Body of pancreas (tissue), 4 donors: ENCODE measurements at regions not wholly inside any gene's neighbourhood (a gene's known extent, or its start where the extent isn't known, plus 50 kb on each side); places are given as distances from the start of the nearest gene placed in this dataset.
"Not testable (repeated sequence)": the region's sequence is repeated elsewhere in the genome, so short reads cannot be mapped to it uniquely, and the experiment has no call there.

Experiments used
- POLR2A ChIP-seq, 3 donors: fragments of 450-650 bp; IDR thresholded peaks; one replicate each; pipeline ENCODE4 v1.6.1; 2016; ENCODE audit warnings: antibody characterized with exemption in 3 of 3, mild to moderate bottlenecking in 2 of 3
- TF ChIP-seq, protein P1 (sequence below), 7 experiments: fragments of 450-650 bp in 4 of 7; fragments of 200-600 bp in 3 of 7; sonication (generic) in 3 of 7; IDR thresholded peaks; one replicate each; pipeline ENCODE4 v1.5.1; 2016 to 2019; ENCODE audit warnings: antibody characterized with exemption in 7 of 7

DNA sequence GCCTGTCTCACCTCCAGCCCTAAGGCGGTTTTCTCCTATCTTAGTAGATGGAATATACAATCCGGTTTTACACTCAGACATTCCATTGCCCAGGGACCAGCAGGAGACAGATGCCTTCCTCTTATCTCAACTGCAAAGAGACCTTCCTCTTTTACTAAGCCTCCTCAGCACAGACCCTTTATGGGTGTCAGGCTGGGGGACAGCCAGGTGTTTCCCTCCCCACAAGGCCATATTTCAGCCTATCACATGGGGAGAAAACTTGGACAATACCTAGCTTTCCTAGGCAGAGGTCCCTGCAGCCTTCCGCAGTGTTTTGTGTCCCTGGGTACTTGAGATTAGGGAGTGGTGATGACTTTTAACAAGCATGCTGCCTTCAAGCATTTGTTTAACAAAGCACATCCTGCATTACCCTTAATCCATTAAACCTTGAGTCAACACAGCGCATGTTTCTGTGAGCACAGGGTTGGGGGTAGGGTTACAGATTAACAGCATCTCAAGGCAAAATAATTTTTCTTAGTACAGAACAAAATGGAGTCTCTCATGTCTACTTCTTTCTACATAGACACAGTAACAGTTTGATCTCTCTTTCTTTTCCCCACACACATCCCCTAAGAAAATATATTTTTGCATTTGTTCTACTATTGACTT is 876.2 kb downstream of the ANKRD7 start:
- TF ChIP-seq, protein P1, sequence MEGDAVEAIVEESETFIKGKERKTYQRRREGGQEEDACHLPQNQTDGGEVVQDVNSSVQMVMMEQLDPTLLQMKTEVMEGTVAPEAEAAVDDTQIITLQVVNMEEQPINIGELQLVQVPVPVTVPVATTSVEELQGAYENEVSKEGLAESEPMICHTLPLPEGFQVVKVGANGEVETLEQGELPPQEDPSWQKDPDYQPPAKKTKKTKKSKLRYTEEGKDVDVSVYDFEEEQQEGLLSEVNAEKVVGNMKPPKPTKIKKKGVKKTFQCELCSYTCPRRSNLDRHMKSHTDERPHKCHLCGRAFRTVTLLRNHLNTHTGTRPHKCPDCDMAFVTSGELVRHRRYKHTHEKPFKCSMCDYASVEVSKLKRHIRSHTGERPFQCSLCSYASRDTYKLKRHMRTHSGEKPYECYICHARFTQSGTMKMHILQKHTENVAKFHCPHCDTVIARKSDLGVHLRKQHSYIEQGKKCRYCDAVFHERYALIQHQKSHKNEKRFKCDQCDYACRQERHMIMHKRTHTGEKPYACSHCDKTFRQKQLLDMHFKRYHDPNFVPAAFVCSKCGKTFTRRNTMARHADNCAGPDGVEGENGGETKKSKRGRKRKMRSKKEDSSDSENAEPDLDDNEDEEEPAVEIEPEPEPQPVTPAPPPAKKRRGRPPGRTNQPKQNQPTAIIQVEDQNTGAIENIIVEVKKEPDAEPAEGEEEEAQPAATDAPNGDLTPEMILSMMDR (IDR thresholded peaks at IDR 0.05): not testable (repeated sequence)
- not testable (repeated sequence) for TF ChIP-seq POLR2A (IDR thresholded peaks at IDR 0.05)
